ENCODE measurements at regions not wholly inside any gene's neighbourhood (a gene's known extent, or its start where the extent isn't known, plus 50 kb on each side); places are given as distances from the start of the nearest gene placed in this dataset.

- Histone ChIP-seq H3K4me1 (replicated peaks) (peaks cover 18% of the 10 kb centered on the region), H3K4me3 (no peak overlapping the region), H3K27me3 (replicated peaks) (no peaks in the 10 kb centered on the region), H3K9me3 (replicated peaks) (no peaks in the 10 kb centered on the region), H3K36me3 (no peaks in the 10 kb centered on the region), H3K27ac (no peak overlapping the region)
- DNase-seq (ENCODE audit: low read depth in 1 of 2, low spot score in 2 of 2) = no peak
Observed at GRCh38 chr14:55756078-55756477, 176.1 kb downstream of the KTN1 start.

- no peaks in the 10 kb centered on the region for H3K36me3 ChIP-seq
- H3K4me1 ChIP-seq (replicated peaks) = peaks cover 18% of the 10 kb centered on the region
- no peaks in the 10 kb centered on the region for H3K27me3 ChIP-seq (replicated peaks)
- no peak overlapping the region for H3K27ac ChIP-seq
- no peak for DNase-seq (ENCODE audit: low read depth in 1 of 2, low spot score in 2 of 2)
- H3K9me3 ChIP-seq (replicated peaks) = no peaks in the 10 kb centered on the region
- no peak overlapping the region for H3K4me3 ChIP-seq
Observed at GRCh38 chr14:55756557-55756956, 176.6 kb downstream of the KTN1 start.

GRCh38 chr14:55758796-55759195 lies 178.8 kb downstream of the KTN1 start:
- no peak for DNase-seq (ENCODE audit: low read depth in 1 of 2, low spot score in 2 of 2)
- no peak overlapping the region for H3K27ac ChIP-seq
- H3K27me3 ChIP-seq (replicated peaks) = 0 out of 2 replicates have a peak, but pooled peaks cover 3% of the 10 kb centered on the region
- H3K4me1 ChIP-seq (replicated peaks) = no peaks in the 10 kb centered on the region
- no peaks in the 10 kb centered on the region for H3K9me3 ChIP-seq (replicated peaks)
- H3K4me3 ChIP-seq = no peak overlapping the region
- H3K36me3 ChIP-seq = no peaks in the 10 kb centered on the region

GRCh38 chr14:55760789-55761566 lies 181.0 kb downstream of the KTN1 start:
- Histone ChIP-seq H3K36me3 (no peaks in the 10 kb centered on the region), H3K27me3 (replicated peaks) (0 out of 2 replicates have a peak, but pooled peaks cover 3% of the 10 kb centered on the region), H3K27ac (no peak overlapping the region), H3K4me1 (replicated peaks) (no peaks in the 10 kb centered on the region), H3K9me3 (replicated peaks) (no peaks in the 10 kb centered on the region), H3K4me3 (no peak overlapping the region)
- DNase-seq (ENCODE audit: low read depth in 1 of 2, low spot score in 2 of 2) = no peak

GRCh38 chr14:55761651-55762050 lies 181.6 kb downstream of the KTN1 start:
- no peak overlapping the region for H3K27ac ChIP-seq
- H3K27me3 ChIP-seq (replicated peaks) = 0 out of 2 replicates have a peak, but pooled peaks cover 3% of the 10 kb centered on the region
- no peaks in the 10 kb centered on the region for H3K4me1 ChIP-seq (replicated peaks)
- DNase-seq (ENCODE audit: low read depth in 1 of 2, low spot score in 2 of 2) = no peak
- no peaks in the 10 kb centered on the region for H3K36me3 ChIP-seq
- H3K9me3 ChIP-seq (replicated peaks) = no peaks in the 10 kb centered on the region
- no peak overlapping the region for H3K4me3 ChIP-seq

- H3K27me3 ChIP-seq (replicated peaks) = 0 out of 2 replicates have a peak, but pooled peaks cover 3% of the 10 kb centered on the region
- no peak overlapping the region for H3K27ac ChIP-seq
- H3K4me1 ChIP-seq (replicated peaks) = no peaks in the 10 kb centered on the region
- H3K4me3 ChIP-seq = no peak overlapping the region
- H3K36me3 ChIP-seq = no peaks in the 10 kb centered on the region
- DNase-seq (ENCODE audit: low read depth in 1 of 2, low spot score in 2 of 2) = no peak
- no peaks in the 10 kb centered on the region for H3K9me3 ChIP-seq (replicated peaks)
Observed at GRCh38 chr14:55762595-55763232, 182.7 kb downstream of the KTN1 start.

GRCh38 chr14:55764784-55765183 lies 184.8 kb downstream of the KTN1 start:
- H3K36me3 ChIP-seq = no peaks in the 10 kb centered on the region
- H3K27ac ChIP-seq = no peak overlapping the region
- H3K4me3 ChIP-seq = no peak overlapping the region
- no peaks in the 10 kb centered on the region for H3K4me1 ChIP-seq (replicated peaks)
- 0 out of 2 replicates have a peak, but pooled peaks cover 3% of the 10 kb centered on the region for H3K27me3 ChIP-seq (replicated peaks)
- no peak for DNase-seq (ENCODE audit: low read depth in 1 of 2, low spot score in 2 of 2)
- no peaks in the 10 kb centered on the region for H3K9me3 ChIP-seq (replicated peaks)

- no peak overlapping the region for H3K27ac ChIP-seq
- H3K9me3 ChIP-seq (replicated peaks) = no peaks in the 10 kb centered on the region
- no peaks in the 10 kb centered on the region for H3K36me3 ChIP-seq
- 0 out of 2 replicates have a peak, but pooled peaks cover 3% of the 10 kb centered on the region for H3K27me3 ChIP-seq (replicated peaks)
- no peak for DNase-seq (ENCODE audit: low read depth in 1 of 2, low spot score in 2 of 2)
- H3K4me3 ChIP-seq = no peak overlapping the region
- H3K4me1 ChIP-seq (replicated peaks) = no peaks in the 10 kb centered on the region
Observed at GRCh38 chr14:55766071-55766470, 186.1 kb downstream of the KTN1 start.

GRCh38 chr14:55767286-55767685 lies 187.3 kb downstream of the KTN1 start:
- H3K4me3 ChIP-seq = no peak overlapping the region
- no peak for DNase-seq (ENCODE audit: low read depth in 1 of 2, low spot score in 2 of 2)
- H3K27me3 ChIP-seq (replicated peaks) = 0 out of 2 replicates have a peak, but pooled peaks cover 3% of the 10 kb centered on the region
- H3K9me3 ChIP-seq (replicated peaks) = no peaks in the 10 kb centered on the region
- no peak overlapping the region for H3K27ac ChIP-seq
- H3K4me1 ChIP-seq (replicated peaks) = no peaks in the 10 kb centered on the region
- H3K36me3 ChIP-seq = no peaks in the 10 kb centered on the region

- no peak overlapping the region for H3K27ac ChIP-seq
- no peaks in the 10 kb centered on the region for H3K36me3 ChIP-seq
- H3K4me3 ChIP-seq = no peak overlapping the region
- no peaks in the 10 kb centered on the region for H3K4me1 ChIP-seq (replicated peaks)
- H3K27me3 ChIP-seq (replicated peaks) = no peaks in the 10 kb centered on the region
- H3K9me3 ChIP-seq (replicated peaks) = no peaks in the 10 kb centered on the region
- no peak for DNase-seq (ENCODE audit: low read depth in 1 of 2, low spot score in 2 of 2)
Observed at GRCh38 chr14:55769877-55770276, 189.9 kb downstream of the KTN1 start.

- Histone ChIP-seq H3K27me3 (replicated peaks) (no peaks in the 10 kb centered on the region), H3K4me3 (no peak overlapping the region), H3K4me1 (replicated peaks) (no peaks in the 10 kb centered on the region), H3K27ac (no peak overlapping the region), H3K9me3 (replicated peaks) (no peaks in the 10 kb centered on the region), H3K36me3 (no peaks in the 10 kb centered on the region)
- DNase-seq (ENCODE audit: low read depth in 1 of 2, low spot score in 2 of 2) = no peak
Observed at GRCh38 chr14:55771242-55771981, 191.4 kb downstream of the KTN1 start.

- no peak for DNase-seq (ENCODE audit: low read depth in 1 of 2, low spot score in 2 of 2)
- H3K4me3 ChIP-seq = no peak overlapping the region
- no peaks in the 10 kb centered on the region for H3K9me3 ChIP-seq (replicated peaks)
- no peaks in the 10 kb centered on the region for H3K27me3 ChIP-seq (replicated peaks)
- no peak overlapping the region for H3K27ac ChIP-seq
- no peaks in the 10 kb centered on the region for H3K36me3 ChIP-seq
- H3K4me1 ChIP-seq (replicated peaks) = no peaks in the 10 kb centered on the region
Observed at GRCh38 chr14:55772486-55772885, 192.5 kb downstream of the KTN1 start.

- Histone ChIP-seq H3K4me3 (no peak overlapping the region), H3K27me3 (replicated peaks) (no peaks in the 10 kb centered on the region), H3K9me3 (replicated peaks) (no peaks in the 10 kb centered on the region), H3K36me3 (no peaks in the 10 kb centered on the region), H3K4me1 (replicated peaks) (no peaks in the 10 kb centered on the region), H3K27ac (no peak overlapping the region)
- no peak for DNase-seq (ENCODE audit: low read depth in 1 of 2, low spot score in 2 of 2)
Observed at GRCh38 chr14:55773312-55773711, 193.3 kb downstream of the KTN1 start.
